ENCODE measurements at regions not wholly inside any gene's neighbourhood (a gene's known extent, or its start where the extent isn't known, plus 50 kb on each side); places are given as distances from the start of the nearest gene placed in this dataset.

GRCh38 chr1:189970331-189971230, 507.1 kb downstream of the BRINP3 start:
- peak; percentile 75 for TF ChIP-seq NFIC (IDR thresholded peaks at IDR 0.05)
- TF ChIP-seq TEAD4 (IDR thresholded peaks at IDR 0.05): peak; percentile 76
- peak; percentile 86 for TF ChIP-seq FOXM1 (IDR thresholded peaks at IDR 0.05; ENCODE audit: borderline replicate concordance, low read depth)
- TF ChIP-seq, protein P1, sequence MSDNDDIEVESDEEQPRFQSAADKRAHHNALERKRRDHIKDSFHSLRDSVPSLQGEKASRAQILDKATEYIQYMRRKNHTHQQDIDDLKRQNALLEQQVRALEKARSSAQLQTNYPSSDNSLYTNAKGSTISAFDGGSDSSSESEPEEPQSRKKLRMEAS (IDR thresholded peaks at IDR 0.05): 0 out of 2 replicates have a peak, but pooled peaks have one; percentile 9
- no peak for TF ChIP-seq TAF1 (IDR thresholded peaks at IDR 0.05; ENCODE audit: low read depth)
- no peak for TF ChIP-seq YY1 (IDR thresholded peaks at IDR 0.05; ENCODE audit: low read depth)
- TF ChIP-seq EGR1 (IDR thresholded peaks at IDR 0.05): no peak
- no peak for TF ChIP-seq ZBTB7A (IDR thresholded peaks at IDR 0.05; ENCODE audit: low read depth)
- TF ChIP-seq RAD21 (IDR thresholded peaks at IDR 0.05; ENCODE audit: low read depth): peak; percentile 6; the same call in 1 of the 2 replicates
- peak; percentile 42; the same call in 1 of the 2 replicates for TF ChIP-seq CEBPB (IDR thresholded peaks at IDR 0.05)
- TF ChIP-seq CREB1 (IDR thresholded peaks at IDR 0.05; ENCODE audit: low read depth): no peak
- peak; percentile 73 for TF ChIP-seq EP300 (IDR thresholded peaks at IDR 0.05; ENCODE audit: borderline replicate concordance)
- TF ChIP-seq REST (IDR thresholded peaks at IDR 0.05; ENCODE audit: low read depth): no peak
- TF ChIP-seq TCF12 (IDR thresholded peaks at IDR 0.05; ENCODE audit: low read depth): peak; percentile 81
- no peak for TF ChIP-seq USF1 (IDR thresholded peaks at IDR 0.05)

DNA sequence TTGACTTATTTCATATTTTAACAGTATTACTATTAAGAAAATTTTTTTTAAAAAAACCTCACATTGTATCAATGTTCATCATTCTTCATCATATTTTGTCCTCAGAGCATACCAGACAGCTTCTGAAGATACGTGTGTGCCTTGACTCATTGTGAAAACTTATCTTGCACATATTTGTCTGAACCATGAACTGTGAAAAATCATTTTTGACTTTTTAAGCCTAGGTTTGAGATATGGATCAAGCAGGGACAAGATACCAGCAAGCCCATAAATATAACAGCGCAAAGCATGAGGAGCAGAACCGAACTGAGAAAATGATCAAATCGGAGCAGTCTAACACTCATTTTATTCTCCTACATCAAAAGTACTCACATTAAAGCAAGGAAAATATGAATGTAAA, 506.0 kb downstream of the BRINP3 start:
- no peak for TF ChIP-seq RAD21 (IDR thresholded peaks at IDR 0.05; ENCODE audit: low read depth)
- no peak for TF ChIP-seq TEAD4 (IDR thresholded peaks at IDR 0.05)

GRCh38 chr1:189977184-189977583, 500.5 kb downstream of the BRINP3 start:
- no peak for TF ChIP-seq TAF1 (IDR thresholded peaks at IDR 0.05; ENCODE audit: low read depth)
- TF ChIP-seq USF1 (IDR thresholded peaks at IDR 0.05): no peak
- no peak for TF ChIP-seq CEBPB (IDR thresholded peaks at IDR 0.05)
- no peak for TF ChIP-seq YY1 (IDR thresholded peaks at IDR 0.05; ENCODE audit: low read depth)
- TF ChIP-seq EP300 (IDR thresholded peaks at IDR 0.05; ENCODE audit: borderline replicate concordance): no peak
- TF ChIP-seq, protein P1 (IDR thresholded peaks at IDR 0.05): no peak
- TF ChIP-seq CREB1 (IDR thresholded peaks at IDR 0.05; ENCODE audit: low read depth): no peak
- no peak for TF ChIP-seq REST (IDR thresholded peaks at IDR 0.05; ENCODE audit: low read depth)
- TF ChIP-seq FOXM1 (IDR thresholded peaks at IDR 0.05; ENCODE audit: borderline replicate concordance, low read depth): no peak
- TF ChIP-seq TCF12 (IDR thresholded peaks at IDR 0.05; ENCODE audit: low read depth): no peak

- TF ChIP-seq ZBTB7A (IDR thresholded peaks at IDR 0.05; ENCODE audit: low read depth) (no peak), USF1 (IDR thresholded peaks at IDR 0.05) (no peak), YY1 (IDR thresholded peaks at IDR 0.05; ENCODE audit: low read depth) (no peak), FOXM1 (IDR thresholded peaks at IDR 0.05; ENCODE audit: borderline replicate concordance, low read depth) (no peak), TEAD4 (IDR thresholded peaks at IDR 0.05) (no peak), CEBPB (IDR thresholded peaks at IDR 0.05) (no peak), EGR1 (IDR thresholded peaks at IDR 0.05) (no peak), NFIC (IDR thresholded peaks at IDR 0.05) (no peak), REST (IDR thresholded peaks at IDR 0.05; ENCODE audit: low read depth) (no peak)
Measured at GRCh38 chr1:189983166-189983890, 494.3 kb downstream of the BRINP3 start.
